Thoracic aorta (tissue), 2 donors: ENCODE measurements at regions not wholly inside any gene's neighbourhood (a gene's known extent, or its start where the extent isn't known, plus 50 kb on each side); places are given as distances from the start of the nearest gene placed in this dataset.
"Not testable (repeated sequence)": the region's sequence is repeated elsewhere in the genome, so short reads cannot be mapped to it uniquely, and the experiment has no call there.

ENCODE experiments used
- ATAC-seq: fragments of 150-250 bp; one replicate; pipeline ENCODE4 v1.8.0; 2017; ENCODE audit warnings: low read depth; ENCODE audit not compliant: insufficient number of reproducible peaks, low FRiP score
- DNase-seq: peaks from one replicate; pipeline ENCODE4 v3.0.0-alpha.2; 2020; ENCODE audit warnings: low spot score
- H3K27ac ChIP-seq, 2 donors: fragments of 200-600 bp; sonication (generic); 1 replicate in 1 of 2; 2 replicates in 1 of 2; pipeline ENCODE4 v1.5.1; 2016; ENCODE audit warnings: mild to moderate bottlenecking in 2 of 2, moderate library complexity in 2 of 2
- H3K27me3 ChIP-seq: fragments of 200-600 bp; sonication (generic); replicated peaks from 2 replicates; pipeline ENCODE4 v1.6.0; 2016; ENCODE audit warnings: mild to moderate bottlenecking; ENCODE audit not compliant: insufficient read depth
- H3K36me3 ChIP-seq: fragments of 200-600 bp; sonication (generic); one replicate; pipeline ENCODE4 v1.5.1; 2016
- H3K4me1 ChIP-seq, 2 donors: fragments of 200-600 bp; sonication (generic); 1 replicate in 1 of 2; 2 replicates in 1 of 2; pipeline versions ENCODE4 v1.5.1 to v1.6.0; 2016; ENCODE audit warnings: low read depth in 2 of 2, mild to moderate bottlenecking in 1 of 2; ENCODE audit not compliant: control insufficient read depth in 1 of 2
- H3K4me3 ChIP-seq: fragments of 200-600 bp; sonication (generic); 2 replicates; pipeline ENCODE4 v1.5.1; 2016; ENCODE audit warnings: mild to moderate bottlenecking
- H3K9me3 ChIP-seq: fragments of 200-600 bp; sonication (generic); 2 replicates; pipeline ENCODE4 v1.5.1; 2016
- CTCF ChIP-seq: fragments of 200-600 bp; sonication (generic); IDR thresholded peaks from one replicate; pipeline ENCODE4 v1.5.1; 2019; ENCODE audit warnings: antibody characterized with exemption

GRCh38 chr13:76314495-76314894 is 571.7 kb downstream of the KCTD12 start:
- no peaks in the 10 kb centered on the region for H3K9me3 ChIP-seq
- no peaks in the 10 kb centered on the region for H3K36me3 ChIP-seq
- H3K4me1 ChIP-seq, result no peaks in the 10 kb centered on the region
- ATAC-seq, result no peak
- H3K4me3 ChIP-seq, result no peak overlapping the region
- no peak for DNase-seq
- no peak for TF ChIP-seq CTCF
- H3K27me3 ChIP-seq, result no peaks in the 10 kb centered on the region
- no peak overlapping the region for H3K27ac ChIP-seq

- Histone ChIP-seq H3K27ac (no peak overlapping the region), H3K36me3 (no peaks in the 10 kb centered on the region), H3K9me3 (no peaks in the 10 kb centered on the region), H3K27me3 (no peaks in the 10 kb centered on the region), H3K4me1 (peaks cover 0 to 6% of the 10 kb centered on the region in 2 donors), H3K4me3 (no peak overlapping the region)
- no peak for TF ChIP-seq CTCF
- DNase-seq (no peak), ATAC-seq (no peak)
Measured at GRCh38 chr13:76307142-76307541, 579.1 kb downstream of the KCTD12 start.

- Histone ChIP-seq H3K4me1 (no peaks in the 10 kb centered on the region), H3K36me3 (no peaks in the 10 kb centered on the region), H3K9me3 (no peaks in the 10 kb centered on the region), H3K27ac (no peak overlapping the region), H3K4me3 (no peak overlapping the region), H3K27me3 (no peaks in the 10 kb centered on the region)
- ATAC-seq (no peak), DNase-seq (no peak)
- no peak for TF ChIP-seq CTCF
Measured at GRCh38 chr13:76300688-76301087, 585.5 kb downstream of the KCTD12 start.

GRCh38 chr13:76297331-76297730 is 588.9 kb downstream of the KCTD12 start:
- ATAC-seq, result no peak
- no peak overlapping the region for H3K27ac ChIP-seq
- no peaks in the 10 kb centered on the region for H3K36me3 ChIP-seq
- no peaks in the 10 kb centered on the region for H3K27me3 ChIP-seq
- no peak for TF ChIP-seq CTCF
- H3K4me1 ChIP-seq, result peaks cover 7 to 14% of the 10 kb centered on the region in 2 donors
- H3K4me3 ChIP-seq, result no peak overlapping the region
- no peaks in the 10 kb centered on the region for H3K9me3 ChIP-seq
- DNase-seq, result no peak

- Histone ChIP-seq H3K36me3 (no peaks in the 10 kb centered on the region), H3K27ac (no peak overlapping the region), H3K27me3 (no peaks in the 10 kb centered on the region), H3K9me3 (no peaks in the 10 kb centered on the region), H3K4me1 (peaks cover 7 to 14% of the 10 kb centered on the region in 2 donors), H3K4me3 (no peak overlapping the region)
- TF ChIP-seq CTCF, result no peak
- ATAC-seq (no peak), DNase-seq (no peak)
Measured at GRCh38 chr13:76296751-76297150, 589.5 kb downstream of the KCTD12 start.

- DNase-seq, ATAC-seq, H3K27ac ChIP-seq, H3K9me3 ChIP-seq, H3K36me3 ChIP-seq, H3K27me3 ChIP-seq, H3K4me3 ChIP-seq: not testable (repeated sequence)
- peaks cover 7 to 14% of the 10 kb centered on the region in 2 donors for H3K4me1 ChIP-seq
Measured at GRCh38 chr13:76295020-76295419, 591.2 kb downstream of the KCTD12 start.
